K562 (cell line): ENCODE measurements at regions not wholly inside any gene's neighbourhood (a gene's known extent, or its start where the extent isn't known, plus 50 kb on each side); places are given as distances from the start of the nearest gene placed in this dataset.

Experiments
- ATAC-seq: fragments of 200-7000 bp; cut with Tn5 transposase; 3 replicates; pipeline ENCODE4 v1.9.1; 2020; ENCODE audit warnings: moderate library complexity
- BruUV-seq: library from RNA; stranded (reverse); fragments of 400-500 nt; replicated peaks from 2 replicates; lab custom pipeline; 2021; lab: Mats Ljungman, UMichigan
- CTCF ChIA-PET: fragments of 300-600 bp; formaldehyde crosslinking; extraction: SDS; loops from one replicate; lab custom pipeline; 2021; ENCODE audit warnings: low intra/inter-chr PET ratio; lab: Yijun Ruan, JAX
- POLR2A ChIA-PET: fragments of 300-600, 350-650 bp; sonication (Branson Sonifier 250); formaldehyde crosslinking; extraction: SDS; loops from one replicate; lab custom pipeline; 2021; ENCODE audit warnings: antibody characterized with exemption, inconsistent platforms; lab: Yijun Ruan, JAX
- DNase-seq, 4 experiments: peaks; one replicate each; pipeline versions ENCODE4 v3.0.0 to v3.0.0-alpha.2; 2011 to 2018; ENCODE audit warnings: low spot score in 3 of 4, mixed read lengths in 3 of 4; ENCODE audit errors: extremely low read depth in 1 of 4
- FAIRE-seq: peaks from 2 replicates; lab custom pipeline; 2011; peaks lifted over from hg19 to GRCh38; lab: Jason Lieb, UNC
- H2AFZ ChIP-seq: 2 replicates; pipeline ENCODE4 v1.6.0; 2011; ENCODE audit warnings: low read depth, low read length, control low read depth, inconsistent platforms
- H3K27ac ChIP-seq: fragments of 200-600 bp; 3 replicates; pipeline ENCODE4 v1.8.0; 2011; ENCODE audit warnings: low read depth, mild to moderate bottlenecking, control low read depth, inconsistent platforms, low read length, moderate library complexity, mixed read lengths; ENCODE audit errors: extremely low read depth
- H3K27me3 ChIP-seq, 2 experiments: fragments of 300-600 bp in 1 of 2; 2 replicates in 1 of 2; 3 replicates in 1 of 2; pipeline versions ENCODE4 v1.6.0 to v1.8.0; 2011; ENCODE audit warnings: inconsistent platforms in 2 of 2, low read length in 2 of 2, mild to moderate bottlenecking in 1 of 2, mixed read lengths in 1 of 2, moderate library complexity in 1 of 2; ENCODE audit not compliant: control insufficient read depth in 2 of 2, insufficient read depth in 2 of 2
- H3K36me3 ChIP-seq: fragments of 300-600 bp; 3 replicates; pipeline ENCODE4 v1.8.0; 2011; ENCODE audit warnings: mild to moderate bottlenecking, low read length, inconsistent platforms; ENCODE audit not compliant: control insufficient read depth, insufficient read depth
- H3K4me1 ChIP-seq, 2 experiments: fragments of 200-600 bp in 1 of 2; replicated peaks in 1 of 2; 2 replicates in 1 of 2; 3 replicates in 1 of 2; pipeline versions ENCODE4 v1.5.1 to v1.8.0; 2011; ENCODE audit warnings: inconsistent platforms in 2 of 2, low read length in 2 of 2, mild to moderate bottlenecking in 1 of 2, mixed read lengths in 1 of 2, moderate library complexity in 1 of 2; ENCODE audit not compliant: control insufficient read depth in 2 of 2, insufficient read depth in 2 of 2
- H3K4me2 ChIP-seq: 2 replicates; pipeline ENCODE4 v1.6.1; 2011; ENCODE audit warnings: low read length, control low read depth, inconsistent platforms, mixed read lengths; ENCODE audit not compliant: insufficient read depth
- H3K4me3 ChIP-seq: fragments of 200-600 bp; sonication (generic), shearing (Covaris generic); 2 replicates; pipeline ENCODE4 v1.5.1; 2016; ENCODE audit warnings: control low read depth, inconsistent platforms
- H3K79me2 ChIP-seq: fragments of 200-600 bp; 3 replicates; pipeline ENCODE4 v1.8.0; 2011; ENCODE audit warnings: low read length, inconsistent platforms; ENCODE audit not compliant: control insufficient read depth, insufficient read depth
- H3K9ac ChIP-seq, 2 experiments: 2 replicates each; pipeline versions ENCODE4 v1.6.0 to v1.6.1; 2011; ENCODE audit warnings: low read depth in 2 of 2, low read length in 2 of 2, control low read depth in 1 of 2, inconsistent platforms in 1 of 2, mild to moderate bottlenecking in 1 of 2, mixed read lengths in 1 of 2; ENCODE audit not compliant: insufficient read depth in 1 of 2
- H3K9me1 ChIP-seq: one replicate; pipeline ENCODE4 v1.6.0; 2011; ENCODE audit warnings: inconsistent platforms, mild to moderate bottlenecking, low read length, moderate library complexity; ENCODE audit not compliant: control insufficient read depth, insufficient read depth
- H3K9me3 ChIP-seq: replicated peaks from 2 replicates; pipeline ENCODE4 v1.5.1; 2011; ENCODE audit warnings: low read depth, low read length, inconsistent platforms; ENCODE audit not compliant: control insufficient read depth, insufficient read depth
- H4K20me1 ChIP-seq: replicated peaks from 2 replicates; pipeline ENCODE4 v1.6.1; 2011; ENCODE audit warnings: low read length, inconsistent platforms, mixed read lengths; ENCODE audit not compliant: control insufficient read depth, insufficient read depth
- CBX2 ChIP-seq: fragments of 200-600 bp; sonication (generic); IDR thresholded peaks from one replicate; pipeline ENCODE4 v1.6.1; 2012; ENCODE audit warnings: mild to moderate bottlenecking, low read length, inconsistent platforms; ENCODE audit not compliant: insufficient read depth, poor library complexity, severe bottlenecking
- CSDE1 ChIP-seq, 2 experiments: fragments of 450-650 bp; IDR thresholded peaks; 2 replicates each; pipeline ENCODE4 v1.6.1; 2016; ENCODE audit warnings: mild to moderate bottlenecking in 1 of 2
- POLR2AphosphoS5 ChIP-seq: IDR thresholded peaks from 2 replicates; pipeline ENCODE4 v1.6.1; 2011; ENCODE audit warnings: mild to moderate bottlenecking, low read depth, low read length, moderate library complexity; ENCODE audit not compliant: control insufficient read depth, insufficient read depth
- SMAD2 ChIP-seq: fragments of 150-350 bp; IDR thresholded peaks from 2 replicates; pipeline ENCODE4 v1.6.1; 2014; ENCODE audit warnings: low read depth, mild to moderate bottlenecking, low read length
- WGBS: fragments of 100-300 bp; shearing (Covaris generic); methylation state at CpG from one replicate; pipeline ENCODE4 v1.1.6; 2016; ENCODE audit warnings: low coverage, mixed read lengths; ENCODE audit not compliant: insufficient coverage; ENCODE audit errors: missing lambda C conversion rate; 5-methylcytosine and 5-hydroxymethylcytosine counted together
- in situ Hi-C: fragments of 300-500 bp; cut with MboI; formaldehyde crosslinking; loops from 4 replicates; pipeline ENCODE4 v1.15.0; 2018; ENCODE audit warnings: inconsistent platforms, mixed read lengths
- intact Hi-C: fragments of 100-400 bp; cut with micrococcal nuclease; formaldehyde crosslinking; loops from 2 replicates; pipeline ENCODE4 v1.14.2; 2022
- TF ChIP-seq, protein P1 (sequence below): fragments of 450-650 bp; formaldehyde crosslinking; IDR thresholded peaks from 2 replicates; pipeline ENCODE4 v1.4.0; 2020; ENCODE audit warnings: mild to moderate bottlenecking, moderate library complexity

GRCh38 chr3:177600411-177600810 is 403.1 kb upstream of the TBL1XR1 start:
- no peak overlapping the region for H2AFZ ChIP-seq
- no TSS peak for BruUV-seq
- TF ChIP-seq CBX2 (no peak), POLR2AphosphoS5 (no peak), SMAD2 (no peak), CSDE1 (IDR thresholded peaks at IDR 0.05) (no peak)
- TF ChIP-seq, protein P1, sequence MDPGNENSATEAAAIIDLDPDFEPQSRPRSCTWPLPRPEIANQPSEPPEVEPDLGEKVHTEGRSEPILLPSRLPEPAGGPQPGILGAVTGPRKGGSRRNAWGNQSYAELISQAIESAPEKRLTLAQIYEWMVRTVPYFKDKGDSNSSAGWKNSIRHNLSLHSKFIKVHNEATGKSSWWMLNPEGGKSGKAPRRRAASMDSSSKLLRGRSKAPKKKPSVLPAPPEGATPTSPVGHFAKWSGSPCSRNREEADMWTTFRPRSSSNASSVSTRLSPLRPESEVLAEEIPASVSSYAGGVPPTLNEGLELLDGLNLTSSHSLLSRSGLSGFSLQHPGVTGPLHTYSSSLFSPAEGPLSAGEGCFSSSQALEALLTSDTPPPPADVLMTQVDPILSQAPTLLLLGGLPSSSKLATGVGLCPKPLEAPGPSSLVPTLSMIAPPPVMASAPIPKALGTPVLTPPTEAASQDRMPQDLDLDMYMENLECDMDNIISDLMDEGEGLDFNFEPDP = no peak
- peaks cover 0 to 34% of the 10 kb centered on the region in 2 experiments; a peak in 3 of 5 replicates for H3K4me1 ChIP-seq
- no peaks in the 10 kb centered on the region for H3K79me2 ChIP-seq
- 23% methylated on average over 2 of the region's 2 CpGs for WGBS
- no peak overlapping the region for H3K27ac ChIP-seq
- H3K9me1 ChIP-seq = no peaks in the 10 kb centered on the region
- H3K4me3 ChIP-seq = no peak overlapping the region
- ChIA-PET POLR2A (interaction anchor here (1.2 kb wide), 1 partner anchor 11 kb away, joined by 3 read pairs; no protein-coding TSS in a partner anchor), CTCF (no interaction called here)
- no peak overlapping the region for H3K9ac ChIP-seq
- FAIRE-seq (no peak), ATAC-seq (no peak), DNase-seq (no peak)
- no peaks in the 10 kb centered on the region for H3K27me3 ChIP-seq
- intact Hi-C loops = no loop called here
- H4K20me1 ChIP-seq = no peaks in the 10 kb centered on the region
- no peak overlapping the region for H3K4me2 ChIP-seq
- H3K9me3 ChIP-seq = no peaks in the 10 kb centered on the region
- no peaks in the 10 kb centered on the region for H3K36me3 ChIP-seq
- in situ Hi-C loops = no loop called here
